ENCODE measurements at regions not wholly inside any gene's neighbourhood (a gene's known extent, or its start where the extent isn't known, plus 50 kb on each side); places are given as distances from the start of the nearest gene placed in this dataset.

DNA sequence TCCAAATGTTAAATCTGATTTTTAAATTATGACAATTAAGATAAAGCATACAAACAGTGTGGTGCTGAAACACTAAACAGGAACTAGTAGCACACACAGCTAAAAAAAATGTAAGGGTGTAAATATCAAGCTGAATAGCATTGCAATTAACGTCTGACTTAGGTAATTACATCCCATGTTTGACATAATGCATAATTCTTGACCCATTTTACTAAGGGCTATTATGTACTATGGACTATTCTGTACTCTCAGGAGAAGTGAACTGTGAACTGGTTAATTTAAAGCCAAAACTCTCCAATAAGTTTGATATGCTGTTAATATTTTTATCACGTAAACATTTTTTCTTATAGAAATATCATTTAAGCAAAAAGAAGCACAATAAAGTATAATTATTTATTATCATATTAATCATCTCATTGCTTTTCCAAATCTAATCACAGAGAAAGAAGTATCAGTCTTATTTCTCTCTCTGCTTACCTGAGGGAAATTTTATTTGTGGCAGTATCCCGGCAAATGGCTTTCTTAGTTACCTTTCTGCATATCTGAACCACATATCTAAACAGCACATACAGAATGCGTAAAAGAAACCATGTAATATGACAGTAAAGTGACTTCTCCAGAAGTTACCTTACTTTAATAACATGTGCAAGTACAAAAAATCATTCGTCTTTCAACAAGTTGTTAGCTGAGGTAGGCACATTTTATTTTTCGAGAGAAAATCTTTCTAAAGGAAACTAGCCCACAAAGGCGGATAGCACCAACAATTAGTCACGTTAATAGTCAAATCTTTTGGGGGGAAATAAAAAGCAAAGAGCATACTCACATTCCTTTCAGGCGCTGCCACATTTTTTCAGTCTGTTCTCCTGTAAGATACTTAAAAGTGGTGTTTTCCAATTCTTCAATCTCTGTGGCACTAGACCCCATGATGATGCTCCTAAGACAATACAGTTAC is 94.9 kb upstream of the PDE1A start:
- peaks cover 0 to 9% (median 7%) of the 10 kb centered on the region in 5 donors for H3K4me1 ChIP-seq (ENCODE audit: control insufficient read depth in 5 of 5, insufficient read depth in 5 of 5, low read length in 5 of 5)
- H3K4me3 ChIP-seq (ENCODE audit: low read depth in 1 of 5, low read length in 5 of 5): no peak overlapping the region
- no peaks in the 10 kb centered on the region for H3K27me3 ChIP-seq (ENCODE audit: control insufficient read depth in 5 of 5, insufficient read depth in 4 of 5, low read length in 5 of 5)
- no peak overlapping the region for H3K9ac ChIP-seq (ENCODE audit: low read length in 5 of 5)
- no peak overlapping the region for H3K27ac ChIP-seq (ENCODE audit: low read depth, low read length)
- no peaks in the 10 kb centered on the region for H3K36me3 ChIP-seq (ENCODE audit: control insufficient read depth in 5 of 5, insufficient read depth in 5 of 5, low read length in 5 of 5)
- no peaks in the 10 kb centered on the region for H3K9me3 ChIP-seq (ENCODE audit: control insufficient read depth in 5 of 5, low read length in 5 of 5)

DNA sequence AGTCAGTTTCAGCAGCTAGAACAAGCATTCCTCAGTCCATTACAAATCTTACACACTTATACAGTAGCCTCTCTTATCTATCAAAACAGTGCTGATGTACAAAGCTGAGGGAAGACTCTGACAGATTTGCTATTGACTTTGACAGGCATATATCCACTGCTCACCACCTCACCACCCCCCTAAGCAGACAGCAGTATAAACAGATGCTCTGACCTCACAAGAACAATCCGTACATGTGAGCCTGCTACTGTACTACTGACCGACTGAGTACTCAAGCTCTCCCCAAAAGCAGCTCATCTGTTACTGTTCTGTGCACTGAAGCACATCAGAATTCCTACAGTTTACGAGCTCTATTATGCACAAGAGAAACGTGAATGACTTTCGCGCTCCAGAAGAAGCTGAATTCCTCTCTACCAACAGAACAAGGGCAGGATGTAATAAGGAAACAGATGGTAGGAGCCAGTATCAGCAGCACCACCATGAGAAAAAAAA is 95.6 kb upstream of the PDE1A start:
- no peak overlapping the region for H3K27ac ChIP-seq (ENCODE audit: low read depth, low read length)
- H3K36me3 ChIP-seq (ENCODE audit: control insufficient read depth in 5 of 5, insufficient read depth in 5 of 5, low read length in 5 of 5): no peaks in the 10 kb centered on the region
- H3K27me3 ChIP-seq (ENCODE audit: control insufficient read depth in 5 of 5, insufficient read depth in 4 of 5, low read length in 5 of 5): no peaks in the 10 kb centered on the region
- H3K4me3 ChIP-seq (ENCODE audit: low read depth in 1 of 5, low read length in 5 of 5): peak overlapping the region in 3 of 5 donors; percentile 8 to 44 (median 14)
- H3K9ac ChIP-seq (ENCODE audit: low read length in 5 of 5): no peak overlapping the region
- H3K4me1 ChIP-seq (ENCODE audit: control insufficient read depth in 5 of 5, insufficient read depth in 5 of 5, low read length in 5 of 5): peaks cover 0 to 9% (median 7%) of the 10 kb centered on the region in 5 donors
- no peaks in the 10 kb centered on the region for H3K9me3 ChIP-seq (ENCODE audit: control insufficient read depth in 5 of 5, low read length in 5 of 5)

DNA sequence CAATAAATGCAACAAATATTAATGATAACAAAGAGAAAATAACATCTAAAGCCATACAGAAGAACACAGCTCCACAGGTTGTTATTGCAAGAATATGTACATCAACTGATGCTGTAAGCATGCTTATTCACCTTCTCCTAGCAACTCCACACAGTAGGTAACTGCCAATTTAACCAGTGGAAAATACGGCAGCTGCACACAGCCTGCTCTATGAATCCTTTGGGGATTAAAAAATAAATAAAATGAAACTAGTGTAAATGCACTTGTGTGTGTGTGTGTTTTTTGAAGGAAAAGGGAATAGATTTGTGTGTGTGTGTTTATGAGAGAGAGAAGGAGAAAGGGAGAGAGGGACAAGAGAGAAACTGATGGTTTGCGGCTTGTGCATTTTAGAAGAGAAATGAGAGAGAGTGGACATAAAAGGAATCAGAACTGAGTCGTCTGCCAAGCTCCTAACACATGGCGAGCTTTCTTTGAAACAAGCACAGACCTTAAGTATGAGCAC is 96.2 kb upstream of the PDE1A start:
- H3K27ac ChIP-seq (ENCODE audit: low read depth, low read length): no peak overlapping the region
- peak overlapping the region; percentile 14 to 56 (median 29) for H3K4me3 ChIP-seq (ENCODE audit: low read depth in 1 of 5, low read length in 5 of 5)

DNA sequence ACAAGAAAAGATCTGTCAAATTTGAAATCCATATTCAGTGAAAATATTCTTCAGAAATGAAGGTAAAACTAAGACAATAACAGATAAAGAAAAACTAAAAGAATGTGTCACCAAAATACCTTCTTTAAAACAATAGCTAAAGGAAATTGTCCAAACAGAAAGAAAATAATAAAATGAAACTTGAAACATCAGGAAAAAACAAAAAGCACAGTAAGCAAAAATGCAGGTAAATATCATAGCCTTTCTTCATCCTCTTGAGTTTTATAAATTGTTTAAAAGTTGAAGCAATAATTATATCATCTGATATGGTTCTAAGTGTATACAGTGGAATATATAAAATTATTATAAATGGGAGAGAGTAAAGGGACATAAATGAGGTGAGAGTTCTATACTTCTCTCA is 103.8 kb upstream of the PDE1A start:
- Histone ChIP-seq H3K36me3 (ENCODE audit: control insufficient read depth in 5 of 5, insufficient read depth in 5 of 5, low read length in 5 of 5) (no peaks in the 10 kb centered on the region), H3K27ac (ENCODE audit: low read depth, low read length) (no peak overlapping the region), H3K27me3 (ENCODE audit: control insufficient read depth in 5 of 5, insufficient read depth in 4 of 5, low read length in 5 of 5) (no peaks in the 10 kb centered on the region), H3K4me3 (ENCODE audit: low read depth in 1 of 5, low read length in 5 of 5) (no peak overlapping the region), H3K9ac (ENCODE audit: low read length in 5 of 5) (no peak overlapping the region), H3K9me3 (ENCODE audit: control insufficient read depth in 5 of 5, low read length in 5 of 5) (no peaks in the 10 kb centered on the region), H3K4me1 (ENCODE audit: control insufficient read depth in 5 of 5, insufficient read depth in 5 of 5, low read length in 5 of 5) (no peaks in the 10 kb centered on the region)

More for the DNA sequence above, 96.2 kb upstream of the PDE1A start:
- Histone ChIP-seq H3K36me3 (ENCODE audit: control insufficient read depth in 5 of 5, insufficient read depth in 5 of 5, low read length in 5 of 5) (no peaks in the 10 kb centered on the region), H3K9me3 (ENCODE audit: control insufficient read depth in 5 of 5, low read length in 5 of 5) (no peaks in the 10 kb centered on the region), H3K4me1 (ENCODE audit: control insufficient read depth in 5 of 5, insufficient read depth in 5 of 5, low read length in 5 of 5) (peaks cover 0 to 9% (median 7%) of the 10 kb centered on the region in 5 donors), H3K9ac (ENCODE audit: low read length in 5 of 5) (peak overlapping the region in 2 of 5 donors; percentile 32 to 48), H3K27me3 (ENCODE audit: control insufficient read depth in 5 of 5, insufficient read depth in 4 of 5, low read length in 5 of 5) (no peaks in the 10 kb centered on the region)

DNA sequence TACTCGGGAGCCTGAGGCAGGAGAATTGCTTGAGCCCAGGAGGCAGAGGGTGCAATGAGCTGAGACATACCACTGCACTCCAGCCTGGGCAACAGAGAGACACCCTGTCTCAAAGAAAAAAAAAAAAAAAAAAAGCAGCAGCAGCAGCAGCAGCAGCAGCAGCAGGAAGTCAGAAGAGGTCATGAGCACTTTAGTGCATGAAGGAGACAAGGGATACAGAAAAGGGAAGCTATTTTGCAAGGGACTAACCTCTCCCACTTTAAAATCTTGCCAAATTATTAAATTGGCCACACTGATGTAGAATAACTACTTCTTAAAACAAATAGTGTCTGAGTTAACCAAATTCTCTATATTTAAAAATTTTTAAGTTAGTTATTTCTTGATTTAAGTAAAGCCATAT is 113.4 kb upstream of the PDE1A start:
- H3K9me3 ChIP-seq (ENCODE audit: control insufficient read depth in 5 of 5, low read length in 5 of 5): no peaks in the 10 kb centered on the region
- H3K4me3 ChIP-seq (ENCODE audit: low read depth in 1 of 5, low read length in 5 of 5): no peak overlapping the region
- no peaks in the 10 kb centered on the region for H3K27me3 ChIP-seq (ENCODE audit: control insufficient read depth in 5 of 5, insufficient read depth in 4 of 5, low read length in 5 of 5)
- no peaks in the 10 kb centered on the region for H3K36me3 ChIP-seq (ENCODE audit: control insufficient read depth in 5 of 5, insufficient read depth in 5 of 5, low read length in 5 of 5)
- H3K9ac ChIP-seq (ENCODE audit: low read length in 5 of 5): no peak overlapping the region
- H3K27ac ChIP-seq (ENCODE audit: low read depth, low read length): no peak overlapping the region
- no peaks in the 10 kb centered on the region for H3K4me1 ChIP-seq (ENCODE audit: control insufficient read depth in 5 of 5, insufficient read depth in 5 of 5, low read length in 5 of 5)

DNA sequence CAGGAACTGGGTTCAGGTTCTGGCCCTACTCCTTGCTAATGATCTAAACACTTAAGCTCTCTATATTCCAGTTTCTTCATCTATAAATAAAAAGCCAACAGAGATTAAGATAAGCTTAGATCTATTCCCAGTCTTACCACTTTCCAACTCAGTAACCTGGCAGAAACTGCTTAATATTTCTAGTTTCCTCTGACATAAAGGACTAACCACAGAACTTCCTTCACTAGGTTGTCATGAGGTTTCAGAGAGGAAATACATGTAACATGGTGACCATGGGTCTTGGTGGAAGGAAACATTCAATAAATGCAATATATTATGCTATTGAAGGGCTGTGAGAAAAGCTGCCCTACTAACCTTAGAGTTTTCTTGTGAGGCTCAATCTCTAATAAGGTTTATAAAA is 114.4 kb upstream of the PDE1A start:
- Histone ChIP-seq H3K9ac (ENCODE audit: low read length in 5 of 5) (no peak overlapping the region), H3K9me3 (ENCODE audit: control insufficient read depth in 5 of 5, low read length in 5 of 5) (no peaks in the 10 kb centered on the region), H3K27ac (ENCODE audit: low read depth, low read length) (no peak overlapping the region), H3K36me3 (ENCODE audit: control insufficient read depth in 5 of 5, insufficient read depth in 5 of 5, low read length in 5 of 5) (no peaks in the 10 kb centered on the region), H3K4me1 (ENCODE audit: control insufficient read depth in 5 of 5, insufficient read depth in 5 of 5, low read length in 5 of 5) (no peaks in the 10 kb centered on the region), H3K4me3 (ENCODE audit: low read depth in 1 of 5, low read length in 5 of 5) (no peak overlapping the region), H3K27me3 (ENCODE audit: control insufficient read depth in 5 of 5, insufficient read depth in 4 of 5, low read length in 5 of 5) (no peaks in the 10 kb centered on the region)

DNA sequence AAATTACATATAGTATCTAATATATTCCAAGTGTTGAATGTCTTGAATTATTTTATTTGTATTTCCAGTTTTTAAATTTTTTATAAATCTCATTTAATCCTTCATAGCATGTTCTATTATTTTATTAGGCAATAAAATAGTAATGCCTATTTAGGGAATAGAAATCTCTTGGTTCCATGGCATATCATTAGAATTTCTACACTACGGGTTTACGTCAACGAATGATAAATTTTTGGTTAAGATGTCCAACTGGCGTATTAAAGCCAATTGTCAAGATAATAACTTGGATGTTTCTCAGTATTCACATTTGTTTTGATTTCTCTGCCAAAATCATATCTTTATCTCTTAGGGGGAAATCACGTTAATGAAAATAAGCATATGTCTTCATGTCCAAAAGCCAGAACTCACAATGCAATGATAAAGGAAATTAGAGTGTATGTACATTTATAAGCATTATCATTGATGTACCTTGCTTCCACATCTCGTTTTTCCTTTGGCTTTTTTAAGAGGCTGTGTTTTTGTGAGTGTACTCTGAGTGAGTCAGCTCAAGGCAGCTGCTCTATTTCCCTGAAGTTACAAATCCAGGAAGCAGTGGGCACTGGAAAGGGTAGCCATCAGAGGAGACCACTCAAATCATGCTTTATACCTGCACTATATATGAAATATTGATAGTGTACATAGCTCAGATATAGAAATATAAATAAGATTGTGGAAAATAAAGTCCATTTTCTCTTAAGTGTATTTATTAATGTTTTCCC is 115.8 kb upstream of the PDE1A start:
- Histone ChIP-seq H3K4me1 (ENCODE audit: control insufficient read depth in 5 of 5, insufficient read depth in 5 of 5, low read length in 5 of 5) (peaks cover 0 to under 1% (median 0%) of the 10 kb centered on the region in 5 donors), H3K4me3 (ENCODE audit: low read depth in 1 of 5, low read length in 5 of 5) (no peak overlapping the region), H3K36me3 (ENCODE audit: control insufficient read depth in 5 of 5, insufficient read depth in 5 of 5, low read length in 5 of 5) (no peaks in the 10 kb centered on the region), H3K27ac (ENCODE audit: low read depth, low read length) (no peak overlapping the region), H3K9ac (ENCODE audit: low read length in 5 of 5) (no peak overlapping the region), H3K27me3 (ENCODE audit: control insufficient read depth in 5 of 5, insufficient read depth in 4 of 5, low read length in 5 of 5) (no peaks in the 10 kb centered on the region), H3K9me3 (ENCODE audit: control insufficient read depth in 5 of 5, low read length in 5 of 5) (no peaks in the 10 kb centered on the region)

DNA sequence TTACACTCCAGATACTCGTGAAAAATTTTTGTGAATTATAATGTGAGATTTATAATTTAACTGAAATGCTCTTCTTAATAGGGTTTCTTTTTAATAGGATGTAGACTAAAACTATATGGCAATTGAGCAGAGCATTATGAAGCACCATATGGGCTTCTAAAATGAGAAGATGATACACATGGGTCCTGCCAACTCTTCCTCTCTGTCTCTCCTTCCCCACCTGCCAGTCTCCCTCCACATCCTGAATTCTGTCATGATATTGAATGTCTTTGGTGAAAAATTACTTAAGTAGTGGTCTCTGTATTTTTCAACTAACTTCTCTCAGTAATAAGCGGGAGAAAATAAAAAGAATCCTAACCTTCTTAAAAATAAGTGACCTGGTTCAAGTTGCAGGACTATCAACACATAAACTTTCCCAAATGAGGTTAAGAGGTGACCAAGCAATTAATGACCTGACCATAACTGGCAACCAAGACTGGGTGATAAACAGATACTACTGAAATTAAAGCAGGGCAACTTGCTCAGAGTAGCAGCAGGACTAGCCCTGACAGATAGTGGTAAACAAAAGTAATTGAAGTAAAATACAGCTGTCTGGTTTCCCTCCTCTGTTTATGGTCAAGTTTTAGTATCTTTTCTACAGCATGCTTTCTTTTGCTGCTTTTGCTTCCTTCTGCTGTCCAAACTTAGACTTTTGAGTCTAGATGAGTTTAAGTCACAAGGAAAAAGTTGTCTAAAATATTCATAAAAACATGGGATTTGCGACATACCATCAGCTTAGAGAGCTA is 117.1 kb upstream of the PDE1A start:
- no peaks in the 10 kb centered on the region for H3K36me3 ChIP-seq (ENCODE audit: control insufficient read depth in 5 of 5, insufficient read depth in 5 of 5, low read length in 5 of 5)
- no peak overlapping the region for H3K9ac ChIP-seq (ENCODE audit: low read length in 5 of 5)
- H3K27ac ChIP-seq (ENCODE audit: low read depth, low read length): no peak overlapping the region
- no peaks in the 10 kb centered on the region for H3K27me3 ChIP-seq (ENCODE audit: control insufficient read depth in 5 of 5, insufficient read depth in 4 of 5, low read length in 5 of 5)
- H3K4me1 ChIP-seq (ENCODE audit: control insufficient read depth in 5 of 5, insufficient read depth in 5 of 5, low read length in 5 of 5): peaks cover 2 to 13% (median 11%) of the 10 kb centered on the region in 5 donors
- H3K9me3 ChIP-seq (ENCODE audit: control insufficient read depth in 5 of 5, low read length in 5 of 5): no peaks in the 10 kb centered on the region
- H3K4me3 ChIP-seq (ENCODE audit: low read depth in 1 of 5, low read length in 5 of 5): no peak overlapping the region

DNA sequence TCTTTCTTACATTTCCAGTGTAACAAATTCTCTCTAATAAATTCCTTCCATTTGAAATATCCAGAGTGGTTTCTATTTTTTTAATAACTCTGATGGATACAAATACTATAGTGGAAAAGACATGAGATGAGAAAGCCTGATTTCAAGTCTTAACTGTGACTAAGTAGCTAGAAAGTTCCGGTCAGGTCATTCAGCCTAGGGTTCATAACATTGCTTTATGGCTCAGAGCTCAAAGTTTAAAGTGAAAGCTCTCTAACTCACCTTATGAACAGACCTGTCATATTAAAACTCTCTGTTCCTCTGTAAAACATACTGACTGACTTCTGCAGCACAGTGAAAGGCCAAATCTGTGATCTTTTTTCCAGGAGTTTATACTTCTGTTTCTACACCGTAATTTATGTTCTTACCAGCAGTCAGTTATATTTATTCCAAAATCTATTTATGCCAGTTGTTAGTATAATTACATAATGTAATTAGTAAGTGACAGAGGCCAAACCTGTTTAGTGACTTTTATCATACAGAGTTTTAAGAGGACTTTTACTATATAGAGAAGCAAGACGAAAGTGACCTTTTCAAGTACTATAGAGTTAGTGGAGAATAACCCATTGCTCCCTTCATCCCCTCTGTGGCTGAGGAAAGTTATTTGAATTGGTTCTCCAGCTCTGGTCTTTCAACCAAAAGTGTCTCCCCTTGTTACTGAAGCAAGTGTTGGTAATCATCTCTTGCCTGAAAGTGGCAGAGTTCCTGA is 118.8 kb upstream of the PDE1A start:
- Histone ChIP-seq H3K36me3 (ENCODE audit: control insufficient read depth in 5 of 5, insufficient read depth in 5 of 5, low read length in 5 of 5) (no peaks in the 10 kb centered on the region), H3K4me1 (ENCODE audit: control insufficient read depth in 5 of 5, insufficient read depth in 5 of 5, low read length in 5 of 5) (peaks cover 2 to 26% (median 15%) of the 10 kb centered on the region in 5 donors), H3K27me3 (ENCODE audit: control insufficient read depth in 5 of 5, insufficient read depth in 4 of 5, low read length in 5 of 5) (no peaks in the 10 kb centered on the region), H3K9ac (ENCODE audit: low read length in 5 of 5) (no peak overlapping the region), H3K27ac (ENCODE audit: low read depth, low read length) (no peak overlapping the region), H3K9me3 (ENCODE audit: control insufficient read depth in 5 of 5, low read length in 5 of 5) (no peaks in the 10 kb centered on the region), H3K4me3 (ENCODE audit: low read depth in 1 of 5, low read length in 5 of 5) (no peak overlapping the region)
